ENCODE measurements at regions not wholly inside any gene's neighbourhood (a gene's known extent, or its start where the extent isn't known, plus 50 kb on each side); places are given as distances from the start of the nearest gene placed in this dataset.

- POLR2A ChIA-PET: no interaction called here
- CTCF ChIA-PET: interaction anchor here (1.0 kb wide), 1 partner anchor 11 kb away, joined by 3 read pairs; no protein-coding TSS in a partner anchor
- Mint-ChIP-seq H3K9me3 (ENCODE audit: insufficient read depth) (peaks cover 3% of the 10 kb centered on the region), H3K27ac (no peak overlapping the region), H3K4me3 (no peak overlapping the region), H3K27me3 (no peaks in the 10 kb centered on the region), H3K4me1 (no peaks in the 10 kb centered on the region)
- DNase-seq: no peak
- intact Hi-C loops (cut with micrococcal nuclease): no loop called here
- Histone ChIP-seq H3K4me1 (ENCODE audit: control insufficient read depth in 2 of 2, insufficient read depth in 2 of 2, low read length in 2 of 2) (no peaks in the 10 kb centered on the region), H3K27ac (ENCODE audit: low read length in 2 of 2) (no peak overlapping the region), H3K79me2 (ENCODE audit: control insufficient read depth, insufficient read depth, low read length) (no peaks in the 10 kb centered on the region), H3K9ac (ENCODE audit: low read length) (no peak overlapping the region), H4K20me1 (ENCODE audit: control insufficient read depth, insufficient read depth, low read length, poor library complexity, severe bottlenecking) (no peaks in the 10 kb centered on the region), H2AFZ (ENCODE audit: insufficient read depth, low read depth, low read length, poor library complexity, severe bottlenecking) (no peak overlapping the region), H3K4me3 (ENCODE audit: control extremely low read depth in 1 of 5, extremely low read depth in 1 of 5, insufficient read depth in 1 of 5, low read depth in 2 of 5, low read length in 4 of 5) (no peak overlapping the region), H3K36me3 (replicated peaks in 1 of 2; ENCODE audit: control extremely low read depth in 1 of 2, control insufficient read depth in 1 of 2, extremely low read depth in 1 of 2, insufficient read depth in 2 of 2, low read length in 1 of 2) (no peaks in the 10 kb centered on the region), H3K4me2 (replicated peaks; ENCODE audit: low read depth, low read length, poor library complexity, severe bottlenecking) (no peak overlapping the region), H3K27me3 (replicated peaks in 1 of 4; ENCODE audit: control extremely low read depth in 1 of 4, control insufficient read depth in 3 of 4, insufficient read depth in 4 of 4, low read length in 3 of 4) (no peaks in the 10 kb centered on the region), H3K9me3 (ENCODE audit: control extremely low read depth in 1 of 3, control insufficient read depth in 2 of 3, insufficient read depth in 1 of 3, low read length in 2 of 3) (peaks cover 0 to 15% (median 3%) of the 10 kb centered on the region in 3 donors)
- WGBS (ENCODE audit: insufficient coverage): no CpG with 5 or more reads among the region's 1 CpG
- no peak for TF ChIP-seq EZH2 (IDR thresholded peaks at IDR 0.05; ENCODE audit: borderline replicate concordance, insufficient read depth, low read depth, low read length, poor library complexity, severe bottlenecking)
- TF ChIP-seq, protein P1, sequence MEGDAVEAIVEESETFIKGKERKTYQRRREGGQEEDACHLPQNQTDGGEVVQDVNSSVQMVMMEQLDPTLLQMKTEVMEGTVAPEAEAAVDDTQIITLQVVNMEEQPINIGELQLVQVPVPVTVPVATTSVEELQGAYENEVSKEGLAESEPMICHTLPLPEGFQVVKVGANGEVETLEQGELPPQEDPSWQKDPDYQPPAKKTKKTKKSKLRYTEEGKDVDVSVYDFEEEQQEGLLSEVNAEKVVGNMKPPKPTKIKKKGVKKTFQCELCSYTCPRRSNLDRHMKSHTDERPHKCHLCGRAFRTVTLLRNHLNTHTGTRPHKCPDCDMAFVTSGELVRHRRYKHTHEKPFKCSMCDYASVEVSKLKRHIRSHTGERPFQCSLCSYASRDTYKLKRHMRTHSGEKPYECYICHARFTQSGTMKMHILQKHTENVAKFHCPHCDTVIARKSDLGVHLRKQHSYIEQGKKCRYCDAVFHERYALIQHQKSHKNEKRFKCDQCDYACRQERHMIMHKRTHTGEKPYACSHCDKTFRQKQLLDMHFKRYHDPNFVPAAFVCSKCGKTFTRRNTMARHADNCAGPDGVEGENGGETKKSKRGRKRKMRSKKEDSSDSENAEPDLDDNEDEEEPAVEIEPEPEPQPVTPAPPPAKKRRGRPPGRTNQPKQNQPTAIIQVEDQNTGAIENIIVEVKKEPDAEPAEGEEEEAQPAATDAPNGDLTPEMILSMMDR (IDR thresholded peaks at IDR 0.05): no peak
- no peak for ATAC-seq (ENCODE audit: low read depth)
Measured at GRCh38 chr7:131699323-131699722, 142.9 kb upstream of the PODXL start.

GRCh38 chr7:131692131-131692960, 135.9 kb upstream of the PODXL start:
- H3K4me1 ChIP-seq (ENCODE audit: control insufficient read depth in 2 of 2, insufficient read depth in 2 of 2, low read length in 2 of 2): no peaks in the 10 kb centered on the region
- POLR2A ChIA-PET: no interaction called here
- intact Hi-C loops (cut with micrococcal nuclease): no loop called here
- TF ChIP-seq, protein P1 (IDR thresholded peaks at IDR 0.05): peak; percentile 53
- TF ChIP-seq EZH2 (IDR thresholded peaks at IDR 0.05; ENCODE audit: borderline replicate concordance, insufficient read depth, low read depth, low read length, poor library complexity, severe bottlenecking): no peak
- H2AFZ ChIP-seq (ENCODE audit: insufficient read depth, low read depth, low read length, poor library complexity, severe bottlenecking): no peak overlapping the region
- H3K4me1 Mint-ChIP-seq: peaks cover 4% of the 10 kb centered on the region
- peak; percentile 15 for DNase-seq
- H3K27me3 Mint-ChIP-seq: peaks cover 34% of the 10 kb centered on the region
- no peak overlapping the region for H3K4me3 Mint-ChIP-seq
- no peak overlapping the region for H3K4me3 ChIP-seq (ENCODE audit: control extremely low read depth in 1 of 5, extremely low read depth in 1 of 5, insufficient read depth in 1 of 5, low read depth in 2 of 5, low read length in 4 of 5)
- CTCF ChIA-PET: no interaction called here
- H4K20me1 ChIP-seq (ENCODE audit: control insufficient read depth, insufficient read depth, low read length, poor library complexity, severe bottlenecking): no peaks in the 10 kb centered on the region
- no peak overlapping the region for H3K27ac Mint-ChIP-seq
- no peak overlapping the region for H3K27ac ChIP-seq (ENCODE audit: low read length in 2 of 2)
- no peaks in the 10 kb centered on the region for H3K9me3 Mint-ChIP-seq (ENCODE audit: insufficient read depth)
- no peaks in the 10 kb centered on the region for H3K79me2 ChIP-seq (ENCODE audit: control insufficient read depth, insufficient read depth, low read length)
- 26% methylated on average over 30 of the region's 30 CpGs for WGBS (ENCODE audit: insufficient coverage)
- no peak overlapping the region for H3K9ac ChIP-seq (ENCODE audit: low read length)
- H3K36me3 ChIP-seq (replicated peaks in 1 of 2; ENCODE audit: control extremely low read depth in 1 of 2, control insufficient read depth in 1 of 2, extremely low read depth in 1 of 2, insufficient read depth in 2 of 2, low read length in 1 of 2): no peaks in the 10 kb centered on the region
- no peaks in the 10 kb centered on the region for H3K9me3 ChIP-seq (ENCODE audit: control extremely low read depth in 1 of 3, control insufficient read depth in 2 of 3, insufficient read depth in 1 of 3, low read length in 2 of 3)
- no peak for ATAC-seq (ENCODE audit: low read depth)
- H3K4me2 ChIP-seq (replicated peaks; ENCODE audit: low read depth, low read length, poor library complexity, severe bottlenecking): no peak overlapping the region
- H3K27me3 ChIP-seq (replicated peaks in 1 of 4; ENCODE audit: control extremely low read depth in 1 of 4, control insufficient read depth in 3 of 4, insufficient read depth in 4 of 4, low read length in 3 of 4): peaks cover 0 to 32% (median 5%) of the 10 kb centered on the region in 4 experiments
